ENCODE measurements at regions not wholly inside any gene's neighbourhood (a gene's known extent, or its start where the extent isn't known, plus 50 kb on each side); places are given as distances from the start of the nearest gene placed in this dataset.

GRCh38 chr20:6646021-6646636 lies 121.4 kb upstream of the BMP2 start:
- POLR2A ChIA-PET, result interaction anchor here (0.7 to 1.5 kb wide), 2 partner anchors 9 to 120 kb away, joined by 3 to 6 read pairs; no protein-coding TSS in a partner anchor
- CTCF ChIA-PET, result interaction anchor here (1.1 kb wide), 1 partner anchor 9 kb away, joined by 4 read pairs; no protein-coding TSS in a partner anchor

GRCh38 chr20:6644813-6645628 lies 122.5 kb upstream of the BMP2 start:
- BruUV-seq (replicated peaks), result no TSS peak
- no peaks in the 10 kb centered on the region for H3K4me1 Mint-ChIP-seq (ENCODE audit: insufficient read depth, unreplicated experiment)

More at GRCh38 chr20:6646021-6646636, 121.4 kb upstream of the BMP2 start:
- Mint-ChIP-seq H3K9me3 (ENCODE audit: unreplicated experiment) (no peaks in the 10 kb centered on the region), H3K4me1 (ENCODE audit: insufficient read depth, unreplicated experiment) (peaks cover 4% of the 10 kb centered on the region), H3K27ac (ENCODE audit: low read depth, unreplicated experiment) (no peak overlapping the region), H3K27me3 (ENCODE audit: insufficient read depth, unreplicated experiment) (no peaks in the 10 kb centered on the region), H3K4me3 (ENCODE audit: unreplicated experiment) (no peak overlapping the region), H3K36me3 (ENCODE audit: insufficient read depth, unreplicated experiment) (no peaks in the 10 kb centered on the region)
- BruUV-seq (replicated peaks), result no TSS peak
- TF ChIP-seq, protein P1, sequence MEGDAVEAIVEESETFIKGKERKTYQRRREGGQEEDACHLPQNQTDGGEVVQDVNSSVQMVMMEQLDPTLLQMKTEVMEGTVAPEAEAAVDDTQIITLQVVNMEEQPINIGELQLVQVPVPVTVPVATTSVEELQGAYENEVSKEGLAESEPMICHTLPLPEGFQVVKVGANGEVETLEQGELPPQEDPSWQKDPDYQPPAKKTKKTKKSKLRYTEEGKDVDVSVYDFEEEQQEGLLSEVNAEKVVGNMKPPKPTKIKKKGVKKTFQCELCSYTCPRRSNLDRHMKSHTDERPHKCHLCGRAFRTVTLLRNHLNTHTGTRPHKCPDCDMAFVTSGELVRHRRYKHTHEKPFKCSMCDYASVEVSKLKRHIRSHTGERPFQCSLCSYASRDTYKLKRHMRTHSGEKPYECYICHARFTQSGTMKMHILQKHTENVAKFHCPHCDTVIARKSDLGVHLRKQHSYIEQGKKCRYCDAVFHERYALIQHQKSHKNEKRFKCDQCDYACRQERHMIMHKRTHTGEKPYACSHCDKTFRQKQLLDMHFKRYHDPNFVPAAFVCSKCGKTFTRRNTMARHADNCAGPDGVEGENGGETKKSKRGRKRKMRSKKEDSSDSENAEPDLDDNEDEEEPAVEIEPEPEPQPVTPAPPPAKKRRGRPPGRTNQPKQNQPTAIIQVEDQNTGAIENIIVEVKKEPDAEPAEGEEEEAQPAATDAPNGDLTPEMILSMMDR (IDR thresholded peaks at IDR 0.05; ENCODE audit: unreplicated experiment), result no peak
- intact Hi-C loops (cut with micrococcal nuclease), result no loop called here
- DNase-seq (ENCODE audit: unreplicated experiment), result no peak

GRCh38 chr20:6641012-6641411 lies 126.5 kb upstream of the BMP2 start:
- no peaks in the 10 kb centered on the region for H3K36me3 Mint-ChIP-seq (ENCODE audit: insufficient read depth, unreplicated experiment)
- ChIA-PET CTCF (interaction anchor here (0.6 to 1.3 kb wide), 7 partner anchors 9 to 645 kb away, joined by 3 to 5 read pairs (median 4); no protein-coding TSS in a partner anchor), POLR2A (interaction anchor here (0.7 to 3.2 kb wide), 3 partner anchors 10 to 61 kb away, joined by 4 to 13 read pairs (median 5); no protein-coding TSS in a partner anchor)
- no peak overlapping the region for H3K27ac Mint-ChIP-seq (ENCODE audit: low read depth, unreplicated experiment)
- no peak for DNase-seq (ENCODE audit: unreplicated experiment)
- no peaks in the 10 kb centered on the region for H3K27me3 Mint-ChIP-seq (ENCODE audit: insufficient read depth, unreplicated experiment)
- intact Hi-C loops (cut with micrococcal nuclease), result no loop called here
- peaks cover 5% of the 10 kb centered on the region for H3K4me1 Mint-ChIP-seq (ENCODE audit: insufficient read depth, unreplicated experiment)
- TF ChIP-seq, protein P1 (IDR thresholded peaks at IDR 0.05; ENCODE audit: unreplicated experiment), result no peak
- no peak overlapping the region for H3K4me3 Mint-ChIP-seq (ENCODE audit: unreplicated experiment)
- no peaks in the 10 kb centered on the region for H3K9me3 Mint-ChIP-seq (ENCODE audit: unreplicated experiment)
- no TSS peak for BruUV-seq (replicated peaks)

More at GRCh38 chr20:6644813-6645628, 122.5 kb upstream of the BMP2 start:
- Mint-ChIP-seq H3K36me3 (ENCODE audit: insufficient read depth, unreplicated experiment) (no peaks in the 10 kb centered on the region), H3K4me3 (ENCODE audit: unreplicated experiment) (no peak overlapping the region), H3K27me3 (ENCODE audit: insufficient read depth, unreplicated experiment) (no peaks in the 10 kb centered on the region), H3K9me3 (ENCODE audit: unreplicated experiment) (no peaks in the 10 kb centered on the region), H3K27ac (ENCODE audit: low read depth, unreplicated experiment) (no peak overlapping the region)
- POLR2A ChIA-PET, result interaction anchor here (0.7 to 1.5 kb wide), 5 partner anchors 10 to 91 kb away, joined by 3 to 6 read pairs (median 3); no protein-coding TSS in a partner anchor
- intact Hi-C loops (cut with micrococcal nuclease), result no loop called here
- no peak for DNase-seq (ENCODE audit: unreplicated experiment)
- CTCF ChIA-PET, result interaction anchor here (0.5 to 1.3 kb wide), 6 partner anchors 9 to 623 kb away, joined by 3 to 11 read pairs (median 3); no protein-coding TSS in a partner anchor
- TF ChIP-seq, protein P1 (IDR thresholded peaks at IDR 0.05; ENCODE audit: unreplicated experiment), result no peak

DNA sequence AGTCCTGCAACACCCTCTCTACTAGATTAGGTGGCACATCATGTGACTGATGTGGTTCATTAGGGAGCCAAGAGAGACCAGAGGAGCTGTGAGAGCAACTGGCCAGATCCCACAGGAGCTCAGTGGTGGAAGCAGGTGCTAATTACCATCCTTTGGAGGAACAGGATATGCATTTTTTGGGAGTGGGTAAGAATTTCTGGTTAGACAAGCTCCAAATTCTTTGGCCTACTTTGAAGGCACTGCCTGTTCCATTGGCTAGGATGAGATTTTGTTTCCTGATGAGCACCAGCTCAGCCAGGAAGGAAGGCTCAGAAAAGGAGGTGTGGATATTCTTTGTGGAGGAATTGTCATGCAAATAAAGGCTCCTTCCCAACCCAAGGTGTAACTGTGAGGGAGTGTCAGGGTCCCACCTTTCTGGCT lies 130.3 kb upstream of the BMP2 start:
- Mint-ChIP-seq H3K36me3 (ENCODE audit: insufficient read depth, unreplicated experiment) (no peaks in the 10 kb centered on the region), H3K4me3 (ENCODE audit: unreplicated experiment) (no peak overlapping the region), H3K9me3 (ENCODE audit: unreplicated experiment) (no peaks in the 10 kb centered on the region), H3K27ac (ENCODE audit: low read depth, unreplicated experiment) (no peak overlapping the region), H3K27me3 (ENCODE audit: insufficient read depth, unreplicated experiment) (no peaks in the 10 kb centered on the region), H3K4me1 (ENCODE audit: insufficient read depth, unreplicated experiment) (peaks cover 16% of the 10 kb centered on the region)
- CTCF ChIA-PET, result interaction anchor here (0.6 to 4.6 kb wide), 58 partner anchors 8 to 1290 kb away, joined by 3 to 84 read pairs (median 5); partner anchors contain the start of gene BMP2
- POLR2A ChIA-PET, result interaction anchor here (0.9 to 3.7 kb wide), 8 partner anchors 11 to 130 kb away, joined by 3 to 21 read pairs (median 4); partner anchors contain the start of gene BMP2
- intact Hi-C loops (cut with micrococcal nuclease), result loop anchor here (2.0 to 5.0 kb wide), 2 partner anchors 46 to 740 kb away; no protein-coding TSS in a partner anchor
- DNase-seq (ENCODE audit: unreplicated experiment), result no peak
- TF ChIP-seq, protein P1 (IDR thresholded peaks at IDR 0.05; ENCODE audit: unreplicated experiment), result no peak
- no TSS peak for BruUV-seq (replicated peaks)
